Ishikawa (cell line): ENCODE measurements at regions not wholly inside any gene's neighbourhood (a gene's known extent, or its start where the extent isn't known, plus 50 kb on each side); places are given as distances from the start of the nearest gene placed in this dataset.

Source experiments
- CEBPB ChIP-seq: IDR thresholded peaks from 2 replicates; pipeline ENCODE4 v1.6.1; 2012
- EP300 ChIP-seq: IDR thresholded peaks from 2 replicates; pipeline ENCODE4 v1.6.1; 2012; ENCODE audit warnings: borderline replicate concordance
- MAX ChIP-seq: IDR thresholded peaks from 2 replicates; pipeline ENCODE4 v1.6.1; 2012
- NFIC ChIP-seq: IDR thresholded peaks from 2 replicates; pipeline ENCODE4 v1.6.1; 2012
- RAD21 ChIP-seq: IDR thresholded peaks from 2 replicates; pipeline ENCODE4 v1.6.1; 2012; ENCODE audit warnings: low read depth
- REST ChIP-seq: IDR thresholded peaks from 2 replicates; pipeline ENCODE4 v1.6.1; 2012; ENCODE audit warnings: low read depth, mild to moderate bottlenecking
- TAF1 ChIP-seq: IDR thresholded peaks from 2 replicates; pipeline ENCODE4 v1.6.1; 2012; ENCODE audit warnings: low read depth, mild to moderate bottlenecking
- TCF12 ChIP-seq: IDR thresholded peaks from 2 replicates; pipeline ENCODE4 v1.6.1; 2012; ENCODE audit warnings: low read depth
- USF1 ChIP-seq: IDR thresholded peaks from 2 replicates; pipeline ENCODE4 v1.6.1; 2012

GRCh38 chrX:7711167-7711566, 131.8 kb upstream of the VCX start:
- no peak for TF ChIP-seq TAF1
- TF ChIP-seq TCF12 = no peak
- no peak for TF ChIP-seq RAD21
- TF ChIP-seq CEBPB = no peak
- TF ChIP-seq MAX = no peak
- no peak for TF ChIP-seq REST
- no peak for TF ChIP-seq EP300
- no peak for TF ChIP-seq NFIC
- TF ChIP-seq USF1 = no peak
